ENCODE measurements at regions not wholly inside any gene's neighbourhood (a gene's known extent, or its start where the extent isn't known, plus 50 kb on each side); places are given as distances from the start of the nearest gene placed in this dataset.

DNA sequence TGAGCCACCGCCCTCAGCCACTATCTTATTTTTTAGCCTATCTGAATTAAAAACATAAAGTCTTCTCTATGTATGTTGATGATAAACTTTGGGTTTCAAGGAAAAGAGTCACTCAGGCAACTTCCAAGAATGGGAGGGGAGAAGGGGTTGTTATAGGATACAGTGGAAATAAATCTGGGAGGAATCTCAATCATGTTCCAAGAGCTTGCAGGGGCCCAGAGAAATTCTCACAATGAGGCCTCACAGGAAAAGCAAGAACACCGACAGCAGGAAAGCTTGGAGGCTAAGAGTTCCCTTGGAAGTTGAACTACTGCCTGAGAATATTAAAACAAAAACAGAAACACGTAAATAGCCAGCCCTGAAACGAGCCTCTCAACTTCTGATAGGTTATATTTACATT, 384.6 kb upstream of the IGFBP7 start:
- TF ChIP-seq, protein P1, sequence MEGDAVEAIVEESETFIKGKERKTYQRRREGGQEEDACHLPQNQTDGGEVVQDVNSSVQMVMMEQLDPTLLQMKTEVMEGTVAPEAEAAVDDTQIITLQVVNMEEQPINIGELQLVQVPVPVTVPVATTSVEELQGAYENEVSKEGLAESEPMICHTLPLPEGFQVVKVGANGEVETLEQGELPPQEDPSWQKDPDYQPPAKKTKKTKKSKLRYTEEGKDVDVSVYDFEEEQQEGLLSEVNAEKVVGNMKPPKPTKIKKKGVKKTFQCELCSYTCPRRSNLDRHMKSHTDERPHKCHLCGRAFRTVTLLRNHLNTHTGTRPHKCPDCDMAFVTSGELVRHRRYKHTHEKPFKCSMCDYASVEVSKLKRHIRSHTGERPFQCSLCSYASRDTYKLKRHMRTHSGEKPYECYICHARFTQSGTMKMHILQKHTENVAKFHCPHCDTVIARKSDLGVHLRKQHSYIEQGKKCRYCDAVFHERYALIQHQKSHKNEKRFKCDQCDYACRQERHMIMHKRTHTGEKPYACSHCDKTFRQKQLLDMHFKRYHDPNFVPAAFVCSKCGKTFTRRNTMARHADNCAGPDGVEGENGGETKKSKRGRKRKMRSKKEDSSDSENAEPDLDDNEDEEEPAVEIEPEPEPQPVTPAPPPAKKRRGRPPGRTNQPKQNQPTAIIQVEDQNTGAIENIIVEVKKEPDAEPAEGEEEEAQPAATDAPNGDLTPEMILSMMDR (IDR thresholded peaks at IDR 0.05; ENCODE audit: insufficient read depth, low read length): no peak
- DNase-seq (ENCODE audit: low read depth): no peak
- no peak overlapping the region for H3K4me3 ChIP-seq (ENCODE audit: low read depth, low read length)

DNA sequence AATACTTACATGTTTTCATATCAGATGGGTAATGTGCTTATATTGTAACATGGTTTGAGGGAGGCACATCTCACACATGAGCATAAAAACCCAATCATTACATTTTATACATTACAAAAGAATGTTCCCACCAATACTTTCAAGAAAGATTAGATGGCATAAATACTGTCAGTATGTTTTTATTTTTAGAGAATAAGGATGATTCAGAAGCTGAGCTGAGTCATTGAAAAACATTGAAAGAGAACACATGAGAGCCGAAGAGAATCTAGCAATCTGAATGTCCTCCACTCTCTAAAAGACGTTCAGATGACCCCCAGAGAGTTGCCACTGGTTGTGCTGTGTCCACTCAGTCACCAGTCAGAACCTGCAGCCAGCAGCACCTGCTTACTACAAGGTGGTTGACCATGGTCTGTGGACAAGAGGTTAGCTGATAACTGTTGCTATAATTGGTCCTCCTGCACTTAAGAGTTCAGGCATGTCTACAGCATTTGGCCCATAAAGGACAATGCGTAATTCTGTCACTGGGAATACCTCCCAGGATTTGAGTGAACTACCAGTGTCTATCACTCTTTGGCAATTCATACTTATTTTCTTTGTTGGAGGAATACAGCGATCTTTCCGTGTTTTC, 382.2 kb upstream of the IGFBP7 start:
- DNase-seq (ENCODE audit: low read depth): no peak
- H3K4me3 ChIP-seq (ENCODE audit: low read depth, low read length): no peak overlapping the region

DNA sequence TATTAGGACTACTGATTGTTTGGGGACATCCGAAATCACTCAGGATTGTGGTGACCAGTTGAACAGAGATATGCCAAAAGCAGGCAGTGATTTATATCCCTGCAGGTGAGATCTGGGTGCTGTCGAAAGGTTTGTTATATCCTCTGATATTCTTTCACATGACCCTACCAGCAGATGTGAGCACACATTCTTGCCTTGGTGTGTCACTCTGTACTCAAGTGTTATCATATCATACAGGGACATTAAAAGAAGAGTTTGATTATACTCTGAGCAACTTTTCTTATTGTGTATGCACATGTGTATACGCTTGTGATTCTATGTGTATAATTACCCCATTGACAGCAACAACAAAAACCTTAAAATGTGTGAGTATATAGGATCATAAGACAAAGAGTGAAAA, 381.2 kb upstream of the IGFBP7 start:
- no peak for DNase-seq (ENCODE audit: low read depth)
- TF ChIP-seq, protein P1 (IDR thresholded peaks at IDR 0.05; ENCODE audit: insufficient read depth, low read length): no peak
- H3K4me3 ChIP-seq (ENCODE audit: low read depth, low read length): no peak overlapping the region

More for the DNA sequence above, 382.2 kb upstream of the IGFBP7 start:
- TF ChIP-seq, protein P1 (IDR thresholded peaks at IDR 0.05; ENCODE audit: insufficient read depth, low read length): no peak

DNA sequence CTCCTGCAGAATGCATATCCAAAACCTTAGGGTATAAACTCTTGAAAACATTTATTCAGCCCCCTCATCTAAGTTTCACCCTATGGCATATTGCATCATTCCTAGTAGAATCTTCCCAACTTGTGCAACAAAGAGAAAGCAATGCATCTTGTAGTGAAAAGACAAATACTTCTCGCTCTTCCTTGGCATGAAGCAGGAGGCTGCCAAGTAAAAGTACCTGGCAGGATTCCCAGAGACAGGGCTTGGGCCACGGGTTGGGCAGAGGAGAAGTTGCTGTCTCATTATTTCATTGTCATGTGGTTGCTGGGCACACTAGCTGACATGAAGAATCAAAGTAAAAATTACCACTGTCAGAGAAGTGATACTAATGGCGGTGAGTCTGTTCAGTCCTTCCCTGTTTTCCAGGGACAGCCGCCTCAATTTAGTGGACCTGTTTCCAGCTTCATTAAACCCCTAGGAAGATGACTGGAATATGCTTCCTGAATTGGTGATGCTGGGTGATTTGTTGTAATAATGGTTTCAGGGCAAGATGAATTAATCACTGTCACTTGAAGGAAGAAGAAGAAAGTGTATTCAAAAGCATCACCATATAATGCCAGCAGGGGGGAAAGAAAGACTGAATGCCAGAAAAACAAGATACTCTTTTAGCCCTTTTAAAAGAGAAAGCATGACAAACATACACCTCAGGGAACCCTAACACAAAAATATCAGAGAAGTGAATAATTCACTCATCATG, 380.5 kb upstream of the IGFBP7 start:
- H3K4me3 ChIP-seq (ENCODE audit: low read depth, low read length): no peak overlapping the region
- TF ChIP-seq, protein P1 (IDR thresholded peaks at IDR 0.05; ENCODE audit: insufficient read depth, low read length): no peak
- DNase-seq (ENCODE audit: low read depth): no peak

DNA sequence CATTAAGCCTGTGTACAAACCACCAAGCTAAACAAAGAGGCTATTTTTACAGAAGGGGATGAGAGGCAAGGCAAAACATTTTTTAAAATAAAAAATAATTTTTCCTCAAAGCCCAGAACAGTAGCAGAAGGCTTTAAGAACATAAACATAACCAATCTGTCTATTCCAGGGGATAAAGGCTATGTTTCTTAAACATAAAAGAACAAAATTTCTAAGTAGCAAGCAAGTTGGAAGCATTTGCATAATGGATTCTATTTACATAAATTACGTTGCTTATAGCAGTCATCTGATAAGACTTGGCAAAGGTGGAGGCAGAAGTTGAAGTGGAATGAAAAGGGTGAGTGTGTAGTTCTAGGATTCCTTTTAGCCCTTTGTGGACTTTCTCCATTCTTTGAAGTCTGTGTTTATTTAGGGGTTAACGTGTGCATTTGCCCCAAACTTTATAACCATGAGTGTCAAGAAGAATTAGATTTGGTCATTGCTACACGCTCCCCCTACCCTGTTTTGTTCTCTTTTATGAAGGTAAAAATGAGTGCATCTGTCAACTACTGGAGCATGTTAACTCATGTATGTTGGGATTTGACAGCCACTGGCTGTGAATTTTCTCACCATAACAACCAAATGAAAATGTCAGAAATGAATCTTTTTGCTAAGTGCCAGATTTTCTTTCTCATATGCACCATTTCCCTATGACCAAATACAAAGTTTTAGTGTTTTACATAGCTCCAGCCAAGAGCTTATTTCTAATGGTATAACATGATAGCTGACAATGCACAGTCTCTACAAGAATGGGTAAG, 378.4 kb upstream of the IGFBP7 start:
- no peak for DNase-seq (ENCODE audit: low read depth)
- H3K4me3 ChIP-seq (ENCODE audit: low read depth, low read length): no peak overlapping the region
- TF ChIP-seq, protein P1 (IDR thresholded peaks at IDR 0.05; ENCODE audit: insufficient read depth, low read length): no peak

DNA sequence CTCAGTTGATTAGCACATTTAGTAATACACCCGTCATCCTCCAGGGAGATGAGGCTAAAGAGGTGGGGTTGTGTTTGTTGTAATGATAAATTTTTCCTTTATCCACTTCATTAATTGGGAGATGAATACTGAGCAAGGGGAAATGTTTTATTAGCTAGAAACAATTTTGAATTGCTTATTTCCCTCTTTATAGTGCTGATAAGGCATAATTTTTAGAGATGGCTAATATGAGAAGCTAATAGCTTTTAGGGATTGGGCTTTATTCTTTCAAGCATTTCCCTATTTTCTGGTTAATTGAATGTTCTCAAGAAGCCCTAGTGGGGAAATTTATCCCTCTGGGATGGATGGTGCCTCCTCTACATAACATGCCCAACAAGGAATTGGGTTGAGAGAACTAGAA, 365.2 kb upstream of the IGFBP7 start:
- TF ChIP-seq, protein P1 (IDR thresholded peaks at IDR 0.05; ENCODE audit: insufficient read depth, low read length): no peak
- H3K4me3 ChIP-seq (ENCODE audit: low read depth, low read length): no peak overlapping the region
- DNase-seq (ENCODE audit: low read depth): no peak
